ENCODE measurements at regions not wholly inside any gene's neighbourhood (a gene's known extent, or its start where the extent isn't known, plus 50 kb on each side); places are given as distances from the start of the nearest gene placed in this dataset.

DNA sequence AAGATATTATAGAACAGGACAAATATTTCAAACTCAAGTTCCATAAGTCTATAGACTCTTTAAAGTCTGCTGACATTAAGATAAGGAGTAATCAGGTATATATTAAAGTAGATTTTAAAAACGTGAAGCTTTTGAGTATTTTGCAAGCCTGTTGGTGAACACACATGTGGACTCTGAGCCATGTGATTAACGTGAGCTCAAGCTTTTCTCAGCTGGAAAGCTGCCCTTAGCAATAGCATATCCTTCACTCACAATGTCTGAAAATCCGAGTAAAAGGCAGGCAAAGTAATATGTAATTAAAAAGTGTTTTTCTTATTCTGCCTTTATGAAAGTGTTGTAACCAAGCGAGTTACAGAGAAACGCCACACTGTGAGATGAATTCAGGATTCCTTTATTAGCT, 140.5 kb upstream of the AADAT start:
- TF ChIP-seq CTCF (IDR thresholded peaks at IDR 0.05) (no peak), POLR2A (IDR thresholded peaks at IDR 0.05) (no peak)

All from right lobe of liver (tissue), 4 donors.